Panc1 (cell line): ENCODE measurements at regions not wholly inside any gene's neighbourhood (a gene's known extent, or its start where the extent isn't known, plus 50 kb on each side); places are given as distances from the start of the nearest gene placed in this dataset.

Experiments
- POLR2AphosphoS5 ChIP-seq: IDR thresholded peaks from 2 replicates; pipeline ENCODE4 v1.6.1; 2012; ENCODE audit warnings: mild to moderate bottlenecking, low read depth, low read length, moderate library complexity
- SIN3A ChIP-seq: IDR thresholded peaks from 2 replicates; pipeline ENCODE4 v1.6.1; 2012; ENCODE audit warnings: low read depth, mild to moderate bottlenecking, low read length, moderate library complexity, borderline replicate concordance; ENCODE audit not compliant: insufficient read depth
- TCF7L2 ChIP-seq: IDR thresholded peaks from 2 replicates; pipeline ENCODE4 v1.6.1; 2011; ENCODE audit warnings: mild to moderate bottlenecking, low read depth, low read length, inconsistent platforms
- TF ChIP-seq, protein P1 (sequence below): fragments of 450-650 bp; IDR thresholded peaks from 2 replicates; pipeline ENCODE4 v1.5.1; 2017; ENCODE audit warnings: mild to moderate bottlenecking
- TF ChIP-seq, protein P2 (sequence below), 2 experiments: IDR thresholded peaks; 2 replicates each; pipeline ENCODE4 v1.6.1; 2011 to 2012; ENCODE audit warnings: low read depth in 2 of 2, control low read depth in 1 of 2, low read length in 1 of 2, mild to moderate bottlenecking in 1 of 2, moderate library complexity in 1 of 2; ENCODE audit not compliant: insufficient read depth in 1 of 2

DNA sequence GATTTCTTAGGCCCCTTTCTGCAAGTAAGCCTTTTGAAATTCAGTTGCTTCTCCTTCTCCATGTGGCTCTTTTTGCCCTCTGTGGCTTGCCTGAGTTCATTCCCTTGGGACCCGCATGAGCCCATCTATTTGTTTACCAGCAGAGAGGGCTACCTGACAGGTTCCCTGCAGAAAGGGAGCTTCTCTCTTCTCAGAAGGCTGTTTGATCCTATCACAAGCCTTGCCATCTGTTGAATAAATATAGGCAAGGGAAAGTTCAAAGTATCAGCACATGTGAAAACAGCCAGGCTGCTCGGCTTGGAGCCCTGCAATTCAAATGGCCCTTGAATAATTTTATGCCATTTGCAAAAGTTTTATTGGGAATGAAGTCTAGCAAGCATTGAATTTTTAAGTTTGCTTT lies 720.2 kb upstream of the FZD8 start:
- TF ChIP-seq, protein P1, sequence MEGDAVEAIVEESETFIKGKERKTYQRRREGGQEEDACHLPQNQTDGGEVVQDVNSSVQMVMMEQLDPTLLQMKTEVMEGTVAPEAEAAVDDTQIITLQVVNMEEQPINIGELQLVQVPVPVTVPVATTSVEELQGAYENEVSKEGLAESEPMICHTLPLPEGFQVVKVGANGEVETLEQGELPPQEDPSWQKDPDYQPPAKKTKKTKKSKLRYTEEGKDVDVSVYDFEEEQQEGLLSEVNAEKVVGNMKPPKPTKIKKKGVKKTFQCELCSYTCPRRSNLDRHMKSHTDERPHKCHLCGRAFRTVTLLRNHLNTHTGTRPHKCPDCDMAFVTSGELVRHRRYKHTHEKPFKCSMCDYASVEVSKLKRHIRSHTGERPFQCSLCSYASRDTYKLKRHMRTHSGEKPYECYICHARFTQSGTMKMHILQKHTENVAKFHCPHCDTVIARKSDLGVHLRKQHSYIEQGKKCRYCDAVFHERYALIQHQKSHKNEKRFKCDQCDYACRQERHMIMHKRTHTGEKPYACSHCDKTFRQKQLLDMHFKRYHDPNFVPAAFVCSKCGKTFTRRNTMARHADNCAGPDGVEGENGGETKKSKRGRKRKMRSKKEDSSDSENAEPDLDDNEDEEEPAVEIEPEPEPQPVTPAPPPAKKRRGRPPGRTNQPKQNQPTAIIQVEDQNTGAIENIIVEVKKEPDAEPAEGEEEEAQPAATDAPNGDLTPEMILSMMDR: no peak
- TF ChIP-seq POLR2AphosphoS5: no peak
- TF ChIP-seq, protein P2, sequence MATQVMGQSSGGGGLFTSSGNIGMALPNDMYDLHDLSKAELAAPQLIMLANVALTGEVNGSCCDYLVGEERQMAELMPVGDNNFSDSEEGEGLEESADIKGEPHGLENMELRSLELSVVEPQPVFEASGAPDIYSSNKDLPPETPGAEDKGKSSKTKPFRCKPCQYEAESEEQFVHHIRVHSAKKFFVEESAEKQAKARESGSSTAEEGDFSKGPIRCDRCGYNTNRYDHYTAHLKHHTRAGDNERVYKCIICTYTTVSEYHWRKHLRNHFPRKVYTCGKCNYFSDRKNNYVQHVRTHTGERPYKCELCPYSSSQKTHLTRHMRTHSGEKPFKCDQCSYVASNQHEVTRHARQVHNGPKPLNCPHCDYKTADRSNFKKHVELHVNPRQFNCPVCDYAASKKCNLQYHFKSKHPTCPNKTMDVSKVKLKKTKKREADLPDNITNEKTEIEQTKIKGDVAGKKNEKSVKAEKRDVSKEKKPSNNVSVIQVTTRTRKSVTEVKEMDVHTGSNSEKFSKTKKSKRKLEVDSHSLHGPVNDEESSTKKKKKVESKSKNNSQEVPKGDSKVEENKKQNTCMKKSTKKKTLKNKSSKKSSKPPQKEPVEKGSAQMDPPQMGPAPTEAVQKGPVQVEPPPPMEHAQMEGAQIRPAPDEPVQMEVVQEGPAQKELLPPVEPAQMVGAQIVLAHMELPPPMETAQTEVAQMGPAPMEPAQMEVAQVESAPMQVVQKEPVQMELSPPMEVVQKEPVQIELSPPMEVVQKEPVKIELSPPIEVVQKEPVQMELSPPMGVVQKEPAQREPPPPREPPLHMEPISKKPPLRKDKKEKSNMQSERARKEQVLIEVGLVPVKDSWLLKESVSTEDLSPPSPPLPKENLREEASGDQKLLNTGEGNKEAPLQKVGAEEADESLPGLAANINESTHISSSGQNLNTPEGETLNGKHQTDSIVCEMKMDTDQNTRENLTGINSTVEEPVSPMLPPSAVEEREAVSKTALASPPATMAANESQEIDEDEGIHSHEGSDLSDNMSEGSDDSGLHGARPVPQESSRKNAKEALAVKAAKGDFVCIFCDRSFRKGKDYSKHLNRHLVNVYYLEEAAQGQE (IDR thresholded peaks at IDR 0.05; ENCODE audit: insufficient read depth in 1 of 2, low read depth in 2 of 2, low read length in 1 of 2): no peak
- no peak for TF ChIP-seq TCF7L2
- TF ChIP-seq SIN3A: no peak
